ENCODE measurements at regions not wholly inside any gene's neighbourhood (a gene's known extent, or its start where the extent isn't known, plus 50 kb on each side); places are given as distances from the start of the nearest gene placed in this dataset.

GRCh38 chr5:8525819-8526218 lies 656.9 kb downstream of the MTRR start:
- TF ChIP-seq, protein P1, sequence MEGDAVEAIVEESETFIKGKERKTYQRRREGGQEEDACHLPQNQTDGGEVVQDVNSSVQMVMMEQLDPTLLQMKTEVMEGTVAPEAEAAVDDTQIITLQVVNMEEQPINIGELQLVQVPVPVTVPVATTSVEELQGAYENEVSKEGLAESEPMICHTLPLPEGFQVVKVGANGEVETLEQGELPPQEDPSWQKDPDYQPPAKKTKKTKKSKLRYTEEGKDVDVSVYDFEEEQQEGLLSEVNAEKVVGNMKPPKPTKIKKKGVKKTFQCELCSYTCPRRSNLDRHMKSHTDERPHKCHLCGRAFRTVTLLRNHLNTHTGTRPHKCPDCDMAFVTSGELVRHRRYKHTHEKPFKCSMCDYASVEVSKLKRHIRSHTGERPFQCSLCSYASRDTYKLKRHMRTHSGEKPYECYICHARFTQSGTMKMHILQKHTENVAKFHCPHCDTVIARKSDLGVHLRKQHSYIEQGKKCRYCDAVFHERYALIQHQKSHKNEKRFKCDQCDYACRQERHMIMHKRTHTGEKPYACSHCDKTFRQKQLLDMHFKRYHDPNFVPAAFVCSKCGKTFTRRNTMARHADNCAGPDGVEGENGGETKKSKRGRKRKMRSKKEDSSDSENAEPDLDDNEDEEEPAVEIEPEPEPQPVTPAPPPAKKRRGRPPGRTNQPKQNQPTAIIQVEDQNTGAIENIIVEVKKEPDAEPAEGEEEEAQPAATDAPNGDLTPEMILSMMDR (IDR thresholded peaks at IDR 0.05; ENCODE audit: low read depth, low read length): no peak
- TF ChIP-seq POLR2A (IDR thresholded peaks at IDR 0.05; ENCODE audit: extremely low read depth, insufficient read length): no peak
